GM12878 (cell line): ENCODE measurements at regions not wholly inside any gene's neighbourhood (a gene's known extent, or its start where the extent isn't known, plus 50 kb on each side); places are given as distances from the start of the nearest gene placed in this dataset.
A peak's percentile ranks its signal among the peaks of the same experiment; 100 is the strongest.

ENCODE experiments used
- ATAC-seq: fragments of 200-7000 bp; cut with Tn5 transposase; 3 replicates; pipeline ENCODE4 v1.9.1; 2020; ENCODE audit warnings: mild to moderate bottlenecking, moderate library complexity
- BruUV-seq: library from RNA; stranded (reverse); fragments of 400-500 nt; replicated peaks from 2 replicates; lab custom pipeline; 2021; lab: Mats Ljungman, UMichigan
- CTCF ChIA-PET: fragments of 300-600 bp; sonication (Branson Sonifier 250); formaldehyde crosslinking; extraction: SDS; loops from one replicate; lab custom pipeline; 2021; ENCODE audit warnings: inconsistent platforms; lab: Yijun Ruan, JAX
- POLR2A ChIA-PET: fragments of 350-600 bp; formaldehyde crosslinking; extraction: SDS; loops from one replicate; lab custom pipeline; 2021; ENCODE audit warnings: inconsistent platforms; lab: Charles Lee
- RAD21 ChIA-PET: fragments of 300-600 bp; sonication (Branson Sonifier 250); formaldehyde crosslinking; loops from one replicate; lab custom pipeline; 2023; ENCODE audit warnings: antibody characterized with exemption; ENCODE audit not compliant: unreplicated experiment; lab: Charles Lee
- SMC1A ChIA-PET: fragments of 300-600 bp; sonication (Branson Sonifier 250); formaldehyde crosslinking; loops from one replicate; lab custom pipeline; 2023; ENCODE audit not compliant: unreplicated experiment, uncharacterized antibody; lab: Charles Lee
- DNase-seq: peaks from one replicate; pipeline ENCODE4 v3.0.0-alpha.2; 2011; ENCODE audit warnings: low read depth, low spot score
- FAIRE-seq: peaks from 3 replicates; lab custom pipeline; 2011; peaks lifted over from hg19 to GRCh38; lab: Jason Lieb, UNC
- H2AFZ ChIP-seq: 2 replicates; pipeline ENCODE4 v1.6.0; 2011; ENCODE audit warnings: low read depth, low read length, control low read depth; ENCODE audit not compliant: control insufficient read depth
- H3K27ac ChIP-seq: 2 replicates; pipeline ENCODE4 v1.5.1; 2011; ENCODE audit warnings: control low read depth; ENCODE audit not compliant: control insufficient read depth, insufficient read depth
- H3K27me3 ChIP-seq, 2 experiments: replicated peaks in 1 of 2; 2 replicates each; pipeline versions ENCODE4 v1.6.0 to v1.6.1; 2011; ENCODE audit warnings: low read length in 1 of 2; ENCODE audit not compliant: control insufficient read depth in 2 of 2, insufficient read depth in 2 of 2
- H3K36me3 ChIP-seq, 2 experiments: 2 replicates each; pipeline ENCODE4 v1.5.1; 2011; ENCODE audit warnings: low read length in 1 of 2; ENCODE audit not compliant: control insufficient read depth in 2 of 2, insufficient read depth in 2 of 2
- H3K4me1 ChIP-seq: 2 replicates; pipeline ENCODE4 v1.6.1; 2011; ENCODE audit warnings: mild to moderate bottlenecking, low read length, moderate library complexity, mixed read lengths; ENCODE audit not compliant: control insufficient read depth, insufficient read depth
- H3K4me2 ChIP-seq: 2 replicates; pipeline ENCODE4 v1.6.0; 2011; ENCODE audit warnings: control low read depth; ENCODE audit not compliant: control insufficient read depth, insufficient read depth
- H3K4me3 ChIP-seq: fragments of 200-600 bp; sonication (generic); 2 replicates; pipeline ENCODE4 v1.5.1; 2016
- H3K79me2 ChIP-seq: 2 replicates; pipeline ENCODE4 v1.6.0; 2011; ENCODE audit warnings: low read length; ENCODE audit not compliant: control insufficient read depth, insufficient read depth
- H3K9ac ChIP-seq: 2 replicates; pipeline ENCODE4 v1.8.0; 2011; ENCODE audit warnings: low read length, control low read depth, mixed read lengths; ENCODE audit not compliant: control insufficient read depth, insufficient read depth
- H3K9me3 ChIP-seq: replicated peaks from 3 replicates; pipeline ENCODE4 v1.5.1; 2011; ENCODE audit warnings: mild to moderate bottlenecking, low read length; ENCODE audit not compliant: control insufficient read depth, insufficient read depth
- H4K20me1 ChIP-seq: 2 replicates; pipeline ENCODE4 v1.6.0; 2011; ENCODE audit not compliant: control insufficient read depth, insufficient read depth
- ASH2L ChIP-seq: fragments of 300-600, 200-600 bp; sonication (generic); IDR thresholded peaks from 2 replicates; pipeline ENCODE4 v1.6.1; 2017; ENCODE audit warnings: low read depth, mild to moderate bottlenecking, borderline replicate concordance
- CTCF ChIP-seq, 3 experiments: IDR thresholded peaks in 2 of 3; conservative IDR thresholded peaks in 1 of 3; 2 replicates each; pipeline ENCODE4 v1.5.1; 2011; ENCODE audit warnings: low read depth in 3 of 3, low read length in 3 of 3, mild to moderate bottlenecking in 3 of 3, control low read depth in 2 of 3, moderate library complexity in 2 of 3, inconsistent platforms in 1 of 3, mixed read lengths in 1 of 3; ENCODE audit not compliant: control insufficient read depth in 2 of 3, insufficient read depth in 1 of 3; ENCODE audit errors: extremely low read depth in 1 of 3
- ETV6 ChIP-seq, 2 experiments: fragments of 450-650 bp in 1 of 2; IDR thresholded peaks in 1 of 2; conservative IDR thresholded peaks in 1 of 2; 2 replicates each; pipeline ENCODE4 v1.6.1; 2014; ENCODE audit warnings: antibody characterized with exemption in 1 of 2, borderline replicate concordance in 1 of 2, low read depth in 1 of 2, mild to moderate bottlenecking in 1 of 2, moderate library complexity in 1 of 2
- FOXM1 ChIP-seq: IDR thresholded peaks from 2 replicates; pipeline ENCODE4 v1.6.1; 2012; ENCODE audit warnings: low read depth, mild to moderate bottlenecking, inconsistent platforms, low read length, moderate library complexity
- GABPA ChIP-seq: IDR thresholded peaks from 2 replicates; pipeline ENCODE4 v1.6.1; 2014; ENCODE audit warnings: antibody characterized with exemption, low read depth, mild to moderate bottlenecking, inconsistent platforms
- IKZF2 ChIP-seq, 2 experiments: fragments of 450-650 bp; IDR thresholded peaks; 2 replicates each; pipeline ENCODE4 v1.6.1; 2017; ENCODE audit warnings: mild to moderate bottlenecking in 2 of 2, moderate library complexity in 2 of 2
- KAT2A ChIP-seq: conservative IDR thresholded peaks from 2 replicates; pipeline ENCODE4 v1.6.1; 2011; ENCODE audit warnings: low read depth, low read length; ENCODE audit not compliant: control insufficient read depth
- LARP7 ChIP-seq: fragments of 450-650 bp; IDR thresholded peaks from 2 replicates; pipeline ENCODE4 v1.6.1; 2017; ENCODE audit warnings: mild to moderate bottlenecking
- NKRF ChIP-seq: fragments of 450-650 bp; conservative IDR thresholded peaks from 2 replicates; pipeline ENCODE4 v1.6.1; 2017; ENCODE audit warnings: mild to moderate bottlenecking, moderate library complexity
- RAD21 ChIP-seq: IDR thresholded peaks from 2 replicates; pipeline ENCODE4 v1.6.1; 2011; ENCODE audit warnings: mild to moderate bottlenecking, low read depth, low read length, moderate library complexity; ENCODE audit not compliant: insufficient read depth
- RAD51 ChIP-seq: fragments of 450-650 bp; IDR thresholded peaks from 2 replicates; pipeline ENCODE4 v1.6.1; 2016; ENCODE audit warnings: moderate library complexity, mild to moderate bottlenecking, inconsistent platforms
- SIX5 ChIP-seq: IDR thresholded peaks from 2 replicates; pipeline ENCODE4 v1.6.1; 2011; ENCODE audit warnings: mild to moderate bottlenecking, low read depth, low read length, moderate library complexity; ENCODE audit not compliant: severe bottlenecking
- SMC3 ChIP-seq: IDR thresholded peaks from 2 replicates; pipeline ENCODE4 v1.6.1; 2011; ENCODE audit warnings: low read length, improper control_type of control experiment, borderline replicate concordance
- SPI1 ChIP-seq: IDR thresholded peaks from 2 replicates; pipeline ENCODE4 v1.6.1; 2011; ENCODE audit warnings: low read depth, mild to moderate bottlenecking, low read length, moderate library complexity, borderline replicate concordance; ENCODE audit not compliant: insufficient read depth
- WGBS: methylation state at CpG from one replicate; pipeline ENCODE4 v1.1.6; 2016; ENCODE audit warnings: low lambda C conversion rate; ENCODE audit not compliant: insufficient replicate concordance, insufficient coverage; ENCODE audit errors: missing lambda C conversion rate; 5-methylcytosine and 5-hydroxymethylcytosine counted together
- in situ Hi-C: fragments of 300-500 bp; cut with MboI; formaldehyde crosslinking; loops from 9 replicates; pipeline ENCODE4 v1.14.3; 2018; ENCODE audit warnings: mixed read lengths
- intact Hi-C: fragments of 100-400 bp; cut with micrococcal nuclease; formaldehyde crosslinking; loops from one replicate; pipeline ENCODE4 v1.14.2; 2022; ENCODE audit not compliant: unreplicated experiment

GRCh38 chr5:28483327-28484025 lies 1445.1 kb upstream of the CDH9 start (continued):
- TF ChIP-seq ETV6 (conservative IDR thresholded peaks at IDR 0.05 in 1 of 2, IDR thresholded peaks at IDR 0.05 in 1 of 2; ENCODE audit: borderline replicate concordance in 1 of 2, low read depth in 1 of 2) (no peak), KAT2A (no peak), ASH2L (no peak), RAD51 (no peak), FOXM1 (no peak), SIX5 (no peak), NKRF (no peak), SPI1 (no peak)

- Histone ChIP-seq H3K27ac (no peak overlapping the region), H4K20me1 (no peaks in the 10 kb centered on the region), H3K79me2 (no peaks in the 10 kb centered on the region), H3K4me3 (no peak overlapping the region), H3K4me2 (no peak overlapping the region), H3K36me3 (no peaks in the 10 kb centered on the region), H3K9ac (no peak overlapping the region), H3K4me1 (no peaks in the 10 kb centered on the region), H3K9me3 (no peaks in the 10 kb centered on the region), H3K27me3 (no peaks in the 10 kb centered on the region), H2AFZ (no peak overlapping the region)
- intact Hi-C loops, result loop anchor here (1.0 to 5.0 kb wide), 2 partner anchors 104 to 293 kb away; no protein-coding TSS in a partner anchor
- 9% methylated on average over 4 of the region's 4 CpGs for WGBS
- in situ Hi-C loops, result no loop called here
- SMC1A ChIA-PET, result interaction anchor here (0.8 to 6.5 kb wide), 38 partner anchors 10 to 338 kb away, joined by 3 to 102 read pairs (median 5); no protein-coding TSS in a partner anchor
- TF ChIP-seq GABPA, result no peak
- TF ChIP-seq SMC3, result peak; percentile 28; the same call in 1 of the 2 replicates
- TF ChIP-seq IKZF2 (IDR thresholded peaks at IDR 0.05), result no peak
- no peak for TF ChIP-seq LARP7
- TF ChIP-seq RAD21, result no peak
- TF ChIP-seq CTCF (IDR thresholded peaks at IDR 0.05 in 2 of 3, conservative IDR thresholded peaks at IDR 0.05 in 1 of 3; ENCODE audit: control insufficient read depth in 2 of 3, extremely low read depth in 1 of 3, insufficient read depth in 1 of 3, low read depth in 3 of 3, low read length in 3 of 3), result peak in 1 of 3 experiments; percentile 19; a peak in 2 of 6 replicates
- TF ChIP-seq SPI1, result no peak
- RAD21 ChIA-PET, result interaction anchor here (0.7 to 5.5 kb wide), 19 partner anchors 10 to 293 kb away, joined by 3 to 91 read pairs (median 4); no protein-coding TSS in a partner anchor
- CTCF ChIA-PET, result interaction anchor here (0.6 to 6.7 kb wide), 58 partner anchors 9 to 1086 kb away, joined by 3 to 172 read pairs (median 6); no protein-coding TSS in a partner anchor
- FAIRE-seq (no peak), DNase-seq (no peak), ATAC-seq (peak; percentile 64)
- POLR2A ChIA-PET, result interaction anchor here (1.0 kb wide), 2 partner anchors 9 to 102 kb away, joined by 3 to 5 read pairs; no protein-coding TSS in a partner anchor
- BruUV-seq, result no TSS peak
These were observed 1435.2 kb upstream of the CDH9 start for GRCh38 chr5:28473531-28474107.
